GM23248 (cell line): ENCODE measurements at regions not wholly inside any gene's neighbourhood (a gene's known extent, or its start where the extent isn't known, plus 50 kb on each side); places are given as distances from the start of the nearest gene placed in this dataset.

Source experiments
- EZH2 ChIP-seq: fragments of 200-600 bp; sonication (generic); IDR thresholded peaks from 2 replicates; pipeline ENCODE4 v1.6.1; 2018; ENCODE audit warnings: antibody characterized with exemption, mild to moderate bottlenecking; ENCODE audit not compliant: insufficient read depth, poor library complexity, severe bottlenecking
- EZH2phosphoT487 ChIP-seq: fragments of 200-600 bp; sonication (generic); IDR thresholded peaks from 2 replicates; pipeline ENCODE4 v1.6.1; 2018; ENCODE audit warnings: antibody characterized with exemption, moderate library complexity, mild to moderate bottlenecking, low read depth; ENCODE audit not compliant: insufficient read depth

DNA sequence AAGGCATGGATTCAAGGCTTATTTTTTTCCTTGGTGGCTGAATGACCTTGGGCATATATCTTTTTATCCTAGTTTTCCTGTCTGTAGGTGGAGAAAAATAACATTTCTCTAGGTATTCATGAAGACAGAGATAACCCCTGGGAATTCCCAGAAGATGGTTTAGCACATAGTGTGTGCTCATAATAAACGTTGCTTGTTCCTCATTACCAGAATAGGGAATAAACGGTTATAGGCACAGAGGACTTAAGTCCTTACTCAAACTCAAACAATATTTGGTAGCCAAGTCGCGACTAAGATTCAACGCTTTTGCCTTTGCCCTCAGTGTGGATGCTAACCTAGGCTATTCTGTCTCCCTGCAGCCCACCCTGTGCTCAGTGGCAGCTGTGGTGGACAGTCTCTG lies 51.6 kb upstream of the MITF start:
- TF ChIP-seq EZH2, result no peak
- no peak for TF ChIP-seq EZH2phosphoT487
